ENCODE measurements at regions not wholly inside any gene's neighbourhood (a gene's known extent, or its start where the extent isn't known, plus 50 kb on each side); places are given as distances from the start of the nearest gene placed in this dataset.

DNA sequence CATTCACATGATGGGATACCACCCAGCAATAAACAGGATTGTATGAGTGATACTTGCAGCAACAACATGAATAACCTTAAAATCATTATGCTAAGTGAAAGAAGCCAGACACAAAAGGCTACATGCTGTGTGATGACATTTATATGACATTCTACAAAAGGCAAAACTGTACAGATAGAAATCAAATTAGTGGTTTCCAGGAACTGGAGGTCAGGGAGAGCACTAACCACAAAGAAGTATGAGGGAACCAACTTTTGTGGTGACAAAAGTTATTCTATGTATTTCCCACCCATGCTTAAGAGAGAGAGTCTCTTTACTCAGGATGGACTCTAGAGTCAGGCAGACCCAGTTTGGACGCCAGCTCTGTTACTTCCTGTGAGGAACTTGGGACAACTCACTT lies 364.5 kb upstream of the DAB1 start:
- Histone ChIP-seq H3K9ac (ENCODE audit: low read depth in 1 of 2, low read length in 2 of 2) (no peak overlapping the region), H3K36me3 (ENCODE audit: control insufficient read depth in 4 of 4, insufficient read depth in 3 of 4, low read depth in 1 of 4, low read length in 3 of 4) (no peaks in the 10 kb centered on the region), H3K9me3 (ENCODE audit: control insufficient read depth in 4 of 4, low read length in 3 of 4) (no peaks in the 10 kb centered on the region), H3K4me1 (ENCODE audit: control insufficient read depth in 4 of 4, insufficient read depth in 4 of 4, low read length in 3 of 4) (no peaks in the 10 kb centered on the region), H3K27me3 (ENCODE audit: control insufficient read depth in 4 of 4, insufficient read depth in 4 of 4, low read length in 3 of 4) (no peaks in the 10 kb centered on the region), H3K27ac (ENCODE audit: low read depth in 1 of 2, low read length in 2 of 2) (no peak overlapping the region), H3K4me3 (ENCODE audit: low read depth in 1 of 3, low read length in 3 of 3) (no peak overlapping the region)
- no peak for TF ChIP-seq HNF4A (conservative IDR thresholded peaks at IDR 0.05)
- no peak for TF ChIP-seq SP1 (IDR thresholded peaks at IDR 0.05)
- no peak for TF ChIP-seq RXRA (IDR thresholded peaks at IDR 0.05)
- TF ChIP-seq, protein P1, sequence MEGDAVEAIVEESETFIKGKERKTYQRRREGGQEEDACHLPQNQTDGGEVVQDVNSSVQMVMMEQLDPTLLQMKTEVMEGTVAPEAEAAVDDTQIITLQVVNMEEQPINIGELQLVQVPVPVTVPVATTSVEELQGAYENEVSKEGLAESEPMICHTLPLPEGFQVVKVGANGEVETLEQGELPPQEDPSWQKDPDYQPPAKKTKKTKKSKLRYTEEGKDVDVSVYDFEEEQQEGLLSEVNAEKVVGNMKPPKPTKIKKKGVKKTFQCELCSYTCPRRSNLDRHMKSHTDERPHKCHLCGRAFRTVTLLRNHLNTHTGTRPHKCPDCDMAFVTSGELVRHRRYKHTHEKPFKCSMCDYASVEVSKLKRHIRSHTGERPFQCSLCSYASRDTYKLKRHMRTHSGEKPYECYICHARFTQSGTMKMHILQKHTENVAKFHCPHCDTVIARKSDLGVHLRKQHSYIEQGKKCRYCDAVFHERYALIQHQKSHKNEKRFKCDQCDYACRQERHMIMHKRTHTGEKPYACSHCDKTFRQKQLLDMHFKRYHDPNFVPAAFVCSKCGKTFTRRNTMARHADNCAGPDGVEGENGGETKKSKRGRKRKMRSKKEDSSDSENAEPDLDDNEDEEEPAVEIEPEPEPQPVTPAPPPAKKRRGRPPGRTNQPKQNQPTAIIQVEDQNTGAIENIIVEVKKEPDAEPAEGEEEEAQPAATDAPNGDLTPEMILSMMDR (IDR thresholded peaks at IDR 0.05; ENCODE audit: low read depth, low read length, missing input control) = no peak
- TF ChIP-seq, protein P2, sequence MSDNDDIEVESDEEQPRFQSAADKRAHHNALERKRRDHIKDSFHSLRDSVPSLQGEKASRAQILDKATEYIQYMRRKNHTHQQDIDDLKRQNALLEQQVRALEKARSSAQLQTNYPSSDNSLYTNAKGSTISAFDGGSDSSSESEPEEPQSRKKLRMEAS (IDR thresholded peaks at IDR 0.05) = no peak
- WGBS = 58% methylated on average over 1 of the region's 1 CpG
- DNase-seq (ENCODE audit: low spot score) = no peak

- Histone ChIP-seq H3K27ac (ENCODE audit: low read depth in 1 of 2, low read length in 2 of 2) (no peak overlapping the region), H3K4me1 (ENCODE audit: control insufficient read depth in 4 of 4, insufficient read depth in 4 of 4, low read length in 3 of 4) (no peaks in the 10 kb centered on the region), H3K36me3 (ENCODE audit: control insufficient read depth in 4 of 4, insufficient read depth in 3 of 4, low read depth in 1 of 4, low read length in 3 of 4) (no peaks in the 10 kb centered on the region), H3K27me3 (ENCODE audit: control insufficient read depth in 4 of 4, insufficient read depth in 4 of 4, low read length in 3 of 4) (peaks cover 0 to 5% (median 0%) of the 10 kb centered on the region in 4 donors), H3K9me3 (ENCODE audit: control insufficient read depth in 4 of 4, low read length in 3 of 4) (no peaks in the 10 kb centered on the region), H3K9ac (ENCODE audit: low read depth in 1 of 2, low read length in 2 of 2) (no peak overlapping the region), H3K4me3 (ENCODE audit: low read depth in 1 of 3, low read length in 3 of 3) (no peak overlapping the region)
- no peak for DNase-seq (ENCODE audit: low spot score)
- TF ChIP-seq, protein P1 (IDR thresholded peaks at IDR 0.05; ENCODE audit: low read depth, low read length, missing input control) = no peak
- TF ChIP-seq RXRA (IDR thresholded peaks at IDR 0.05) (no peak), NR2F2 (IDR thresholded peaks at IDR 0.05) (no peak), HNF4G (IDR thresholded peaks at IDR 0.05) (no peak), SP1 (IDR thresholded peaks at IDR 0.05) (no peak), FOXA1 (IDR thresholded peaks at IDR 0.05) (no peak), HNF4A (conservative IDR thresholded peaks at IDR 0.05) (no peak), EGR1 (IDR thresholded peaks at IDR 0.05; ENCODE audit: low read depth in 2 of 2) (no peak)
- WGBS = 53% methylated on average over 1 of the region's 1 CpG
These were observed 360.5 kb upstream of the DAB1 start for GRCh38 chr1:57784356-57784755.

- no peaks in the 10 kb centered on the region for H3K4me1 ChIP-seq (ENCODE audit: control insufficient read depth in 4 of 4, insufficient read depth in 4 of 4, low read length in 3 of 4)
- DNase-seq (ENCODE audit: low spot score) = no peak
- no peak overlapping the region for H3K4me3 ChIP-seq (ENCODE audit: low read depth in 1 of 3, low read length in 3 of 3)
- no peaks in the 10 kb centered on the region for H3K36me3 ChIP-seq (ENCODE audit: control insufficient read depth in 4 of 4, insufficient read depth in 3 of 4, low read depth in 1 of 4, low read length in 3 of 4)
- H3K9ac ChIP-seq (ENCODE audit: low read depth in 1 of 2, low read length in 2 of 2) = no peak overlapping the region
- H3K27ac ChIP-seq (ENCODE audit: low read depth in 1 of 2, low read length in 2 of 2) = no peak overlapping the region
- 71% methylated on average over 2 of the region's 2 CpGs for WGBS
- H3K9me3 ChIP-seq (ENCODE audit: control insufficient read depth in 4 of 4, low read length in 3 of 4) = no peaks in the 10 kb centered on the region
- peaks cover 0 to 5% (median 0%) of the 10 kb centered on the region in 4 donors for H3K27me3 ChIP-seq (ENCODE audit: control insufficient read depth in 4 of 4, insufficient read depth in 4 of 4, low read length in 3 of 4)
- TF ChIP-seq HNF4G (IDR thresholded peaks at IDR 0.05) = no peak
These were observed 358.5 kb upstream of the DAB1 start for GRCh38 chr1:57782357-57782756.

All from liver (tissue), 8 donors.